Hepatocyte (in vitro differentiated cells): ENCODE measurements at regions not wholly inside any gene's neighbourhood (a gene's known extent, or its start where the extent isn't known, plus 50 kb on each side); places are given as distances from the start of the nearest gene placed in this dataset. TPM values are rescaled to one million over a fixed set of nuclear protein-coding genes. Genes with fewer than 3 reads are reported as not detected.

Experiments
- DNase-seq: peaks from one replicate; pipeline ENCODE4 v3.0.0-alpha.2; 2016; ENCODE audit warnings: low spot score
- H2AFZ ChIP-seq: fragments of 200-600 bp; sonication (generic); 2 replicates; pipeline ENCODE4 v1.6.0; 2016; ENCODE audit warnings: antibody characterized with exemption, mild to moderate bottlenecking
- H3K27ac ChIP-seq: fragments of 200-600 bp; sonication (generic); 2 replicates; pipeline ENCODE4 v1.5.1; 2016; ENCODE audit warnings: mild to moderate bottlenecking
- H3K27me3 ChIP-seq: fragments of 200-600 bp; sonication (generic); 2 replicates; pipeline ENCODE4 v1.6.1; 2016
- H3K36me3 ChIP-seq: fragments of 200-600 bp; sonication (generic); replicated peaks from 2 replicates; pipeline ENCODE4 v1.5.1; 2016; ENCODE audit warnings: low read depth; ENCODE audit not compliant: insufficient read depth
- H3K4me1 ChIP-seq: fragments of 200-600 bp; sonication (generic); 2 replicates; pipeline ENCODE4 v1.5.1; 2016; ENCODE audit warnings: mild to moderate bottlenecking, moderate library complexity; ENCODE audit not compliant: insufficient read depth
- H3K4me2 ChIP-seq: fragments of 200-600 bp; sonication (generic); 2 replicates; pipeline ENCODE4 v1.6.0; 2016
- H3K4me3 ChIP-seq: fragments of 200-600 bp; sonication (generic); 2 replicates; pipeline ENCODE4 v1.5.1; 2016; ENCODE audit warnings: mild to moderate bottlenecking
- H3K79me2 ChIP-seq: fragments of 200-600 bp; sonication (generic); 2 replicates; pipeline ENCODE4 v1.6.0; 2017; ENCODE audit warnings: mild to moderate bottlenecking
- H3K9me2 ChIP-seq: fragments of 200-600 bp; sonication (generic); replicated peaks from 2 replicates; pipeline ENCODE4 v1.6.0; 2017; ENCODE audit warnings: mild to moderate bottlenecking; ENCODE audit not compliant: insufficient read depth
- H3K9me3 ChIP-seq: fragments of 200-600 bp; sonication (generic); 2 replicates; pipeline ENCODE4 v1.5.1; 2016; ENCODE audit warnings: low read depth, mild to moderate bottlenecking
- H4K20me1 ChIP-seq: fragments of 200-600 bp; sonication (generic); 2 replicates; pipeline ENCODE4 v1.6.0; 2016; ENCODE audit warnings: mild to moderate bottlenecking; ENCODE audit not compliant: insufficient read depth, poor library complexity, severe bottlenecking
- EZH2 ChIP-seq: fragments of 200-600 bp; sonication (generic); IDR thresholded peaks from 2 replicates; pipeline ENCODE4 v1.6.1; 2016; ENCODE audit warnings: antibody characterized with exemption, mild to moderate bottlenecking, borderline replicate concordance
- EZH2phosphoT487 ChIP-seq: fragments of 200-600 bp; sonication (generic); IDR thresholded peaks from one replicate; pipeline ENCODE4 v1.6.1; 2018; ENCODE audit warnings: antibody characterized with exemption, mild to moderate bottlenecking, low read depth, moderate library complexity; ENCODE audit not compliant: unreplicated experiment, severe bottlenecking
- WGBS: methylation state at CpG from one replicate; pipeline ENCODE4 v1.1.6; 2016; ENCODE audit warnings: low lambda C conversion rate; ENCODE audit errors: missing lambda C conversion rate; 5-methylcytosine and 5-hydroxymethylcytosine counted together
- small RNA-seq: library from RNA; depleted of rRNA; stranded (forward); fragments of <200 nt; gene quantifications from one replicate; pipeline ENCODE3, GENCODE V24; 2014
- TF ChIP-seq, protein P1 (sequence below): fragments of 200-600 bp; sonication (generic); IDR thresholded peaks from 2 replicates; pipeline ENCODE4 v1.5.1; 2016; ENCODE audit warnings: antibody characterized with exemption, mild to moderate bottlenecking; ENCODE audit not compliant: poor library complexity

GRCh38 chr6:48177786-48178185, 66.8 kb upstream of the PTCHD4 start:
- WGBS: 88% methylated on average over 3 of the region's 3 CpGs
- TF ChIP-seq EZH2: no peak
- TF ChIP-seq, protein P1, sequence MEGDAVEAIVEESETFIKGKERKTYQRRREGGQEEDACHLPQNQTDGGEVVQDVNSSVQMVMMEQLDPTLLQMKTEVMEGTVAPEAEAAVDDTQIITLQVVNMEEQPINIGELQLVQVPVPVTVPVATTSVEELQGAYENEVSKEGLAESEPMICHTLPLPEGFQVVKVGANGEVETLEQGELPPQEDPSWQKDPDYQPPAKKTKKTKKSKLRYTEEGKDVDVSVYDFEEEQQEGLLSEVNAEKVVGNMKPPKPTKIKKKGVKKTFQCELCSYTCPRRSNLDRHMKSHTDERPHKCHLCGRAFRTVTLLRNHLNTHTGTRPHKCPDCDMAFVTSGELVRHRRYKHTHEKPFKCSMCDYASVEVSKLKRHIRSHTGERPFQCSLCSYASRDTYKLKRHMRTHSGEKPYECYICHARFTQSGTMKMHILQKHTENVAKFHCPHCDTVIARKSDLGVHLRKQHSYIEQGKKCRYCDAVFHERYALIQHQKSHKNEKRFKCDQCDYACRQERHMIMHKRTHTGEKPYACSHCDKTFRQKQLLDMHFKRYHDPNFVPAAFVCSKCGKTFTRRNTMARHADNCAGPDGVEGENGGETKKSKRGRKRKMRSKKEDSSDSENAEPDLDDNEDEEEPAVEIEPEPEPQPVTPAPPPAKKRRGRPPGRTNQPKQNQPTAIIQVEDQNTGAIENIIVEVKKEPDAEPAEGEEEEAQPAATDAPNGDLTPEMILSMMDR: no peak
- no peak for TF ChIP-seq EZH2phosphoT487
- Histone ChIP-seq H3K9me2 (no peaks in the 10 kb centered on the region), H2AFZ (no peak overlapping the region), H3K79me2 (no peaks in the 10 kb centered on the region), H3K9me3 (no peaks in the 10 kb centered on the region), H3K36me3 (no peaks in the 10 kb centered on the region), H3K27ac (no peak overlapping the region), H3K4me1 (no peaks in the 10 kb centered on the region), H3K4me2 (no peak overlapping the region), H3K4me3 (no peak overlapping the region), H4K20me1 (no peaks in the 10 kb centered on the region), H3K27me3 (no peaks in the 10 kb centered on the region)
- no peak for DNase-seq

DNA sequence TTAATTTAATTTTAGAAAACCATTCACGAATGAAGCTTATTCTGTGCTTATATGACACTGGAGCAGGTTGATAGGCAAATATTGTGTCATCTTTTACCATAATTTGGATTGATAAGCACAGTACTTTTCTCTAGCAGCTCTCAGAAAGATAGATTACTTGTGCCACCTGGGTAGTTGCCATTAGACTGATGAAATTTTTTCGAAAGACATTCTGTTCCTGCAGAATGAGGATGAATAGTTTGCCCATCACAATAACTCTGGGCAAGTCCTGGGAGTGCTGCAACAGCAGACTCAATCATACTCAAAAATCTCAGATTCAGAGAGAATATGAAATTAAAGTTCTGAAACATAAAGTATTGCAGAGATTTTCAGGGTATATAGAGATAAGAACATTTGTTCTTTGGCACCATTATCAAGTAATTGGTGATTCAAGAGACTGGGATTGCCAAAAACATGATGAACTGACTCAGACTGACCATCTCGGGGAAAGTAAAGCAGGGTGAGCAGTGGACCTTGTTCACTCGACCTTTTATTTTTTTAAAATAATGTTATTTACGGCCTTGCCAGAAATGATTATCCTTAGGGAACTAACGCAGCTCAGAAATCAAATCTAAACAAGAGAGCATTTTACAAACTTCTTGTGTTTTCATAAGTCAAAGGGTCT, 65.8 kb upstream of the PTCHD4 start:
- Histone ChIP-seq H3K27ac (no peak overlapping the region), H3K27me3 (no peaks in the 10 kb centered on the region), H3K9me2 (no peaks in the 10 kb centered on the region), H4K20me1 (no peaks in the 10 kb centered on the region), H3K36me3 (no peaks in the 10 kb centered on the region), H3K4me2 (no peak overlapping the region), H3K9me3 (no peaks in the 10 kb centered on the region), H3K79me2 (no peaks in the 10 kb centered on the region), H3K4me3 (no peak overlapping the region), H2AFZ (no peak overlapping the region), H3K4me1 (no peaks in the 10 kb centered on the region)
- WGBS: 77% methylated on average over 6 of the region's 6 CpGs
- no peak for TF ChIP-seq EZH2phosphoT487
- TF ChIP-seq, protein P1: no peak
- TF ChIP-seq EZH2: no peak
- DNase-seq: no peak

DNA sequence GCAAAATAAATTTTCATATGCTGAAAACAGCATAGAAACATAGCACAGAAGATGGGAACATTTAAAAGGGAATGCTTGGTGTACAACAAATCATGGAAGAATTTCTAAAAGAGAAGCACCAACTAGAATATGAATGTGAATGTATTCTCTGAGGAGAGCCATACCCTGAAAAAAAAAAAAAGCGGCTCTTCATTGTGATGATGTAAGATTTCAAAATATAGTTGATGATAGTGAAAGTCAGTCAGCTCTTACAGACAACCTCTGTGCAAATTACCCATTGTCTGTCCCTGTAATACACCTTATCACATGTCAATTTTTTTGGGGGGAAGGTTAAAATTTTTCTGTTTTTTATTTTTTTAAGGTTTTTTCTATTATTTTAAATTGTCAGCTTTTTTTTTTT, 58.6 kb upstream of the PTCHD4 start:
- Histone ChIP-seq H3K79me2 (no peaks in the 10 kb centered on the region), H3K27ac (no peak overlapping the region), H3K36me3 (no peaks in the 10 kb centered on the region), H2AFZ (no peak overlapping the region), H3K4me2 (no peak overlapping the region), H3K27me3 (no peaks in the 10 kb centered on the region), H3K4me3 (no peak overlapping the region), H4K20me1 (no peaks in the 10 kb centered on the region), H3K4me1 (no peaks in the 10 kb centered on the region), H3K9me3 (no peaks in the 10 kb centered on the region), H3K9me2 (no peaks in the 10 kb centered on the region)
- WGBS: 86% methylated on average over 1 of the region's 1 CpG
- DNase-seq: no peak
- TF ChIP-seq EZH2phosphoT487: no peak
- TF ChIP-seq EZH2: no peak
- TF ChIP-seq, protein P1: no peak

Small RNA genes in the stretch of these regions (small RNA-seq; reads per million reads assigned to genes)
- gene FO393413.1: not detected
- not detected for gene RNU7-65P
